ENCODE measurements at regions not wholly inside any gene's neighbourhood (a gene's known extent, or its start where the extent isn't known, plus 50 kb on each side); places are given as distances from the start of the nearest gene placed in this dataset.
"Not testable (repeated sequence)": the region's sequence is repeated elsewhere in the genome, so short reads cannot be mapped to it uniquely, and the experiment has no call there.

- DNase-seq = not testable (repeated sequence)
Observed at GRCh38 chr3:107470496-107470895, 52.3 kb upstream of the BBX start.
